ENCODE measurements at regions not wholly inside any gene's neighbourhood (a gene's known extent, or its start where the extent isn't known, plus 50 kb on each side); places are given as distances from the start of the nearest gene placed in this dataset.

DNA sequence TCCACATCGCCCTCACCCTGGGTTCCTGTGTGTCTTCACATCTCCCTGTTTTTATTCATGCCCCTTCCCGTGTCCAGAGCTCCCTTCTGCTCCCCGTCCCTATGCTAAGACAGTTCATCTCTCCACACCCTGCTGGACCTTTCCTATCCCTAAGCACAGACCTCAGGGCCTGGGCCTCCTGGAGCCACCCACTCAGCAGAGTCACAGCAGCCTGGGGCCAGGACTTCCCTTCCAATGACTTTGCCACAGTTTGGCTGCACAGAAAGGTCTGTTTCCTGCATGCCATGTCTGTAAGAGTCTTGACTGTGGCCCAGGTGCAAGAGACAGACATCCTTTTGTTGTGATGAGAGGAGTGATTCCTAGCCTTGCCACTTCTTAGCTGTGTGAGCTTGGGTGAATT lies 470.7 kb downstream of the TSHZ3 start:
- ATAC-seq: no peak
- TF ChIP-seq PPARA (CRISPR knock-in tag; IDR thresholded peaks at IDR 0.05; ENCODE audit: borderline replicate concordance) (no peak), OSR1 (CRISPR knock-in tag; IDR thresholded peaks at IDR 0.05) (no peak), CSDC2 (CRISPR knock-in tag; IDR thresholded peaks at IDR 0.05) (no peak), GLIS3 (CRISPR knock-in tag; IDR thresholded peaks at IDR 0.05) (no peak), TOX (CRISPR knock-in tag; IDR thresholded peaks at IDR 0.05; ENCODE audit: borderline replicate concordance) (no peak), ZFP30 (CRISPR knock-in tag; IDR thresholded peaks at IDR 0.05) (no peak), ARNTL (CRISPR knock-in tag; IDR thresholded peaks at IDR 0.05; ENCODE audit: borderline replicate concordance, low read depth) (no peak), ZNF8 (CRISPR knock-in tag; IDR thresholded peaks at IDR 0.05) (no peak), SNAI2 (CRISPR knock-in tag; IDR thresholded peaks at IDR 0.05) (no peak), TCF4 (CRISPR knock-in tag; IDR thresholded peaks at IDR 0.05; ENCODE audit: borderline replicate concordance) (no peak), ZNF565 (CRISPR knock-in tag; conservative IDR thresholded peaks at IDR 0.05; ENCODE audit: low read depth) (no peak), ESRRG (CRISPR knock-in tag; IDR thresholded peaks at IDR 0.05) (no peak)
- TF ChIP-seq, protein P1, sequence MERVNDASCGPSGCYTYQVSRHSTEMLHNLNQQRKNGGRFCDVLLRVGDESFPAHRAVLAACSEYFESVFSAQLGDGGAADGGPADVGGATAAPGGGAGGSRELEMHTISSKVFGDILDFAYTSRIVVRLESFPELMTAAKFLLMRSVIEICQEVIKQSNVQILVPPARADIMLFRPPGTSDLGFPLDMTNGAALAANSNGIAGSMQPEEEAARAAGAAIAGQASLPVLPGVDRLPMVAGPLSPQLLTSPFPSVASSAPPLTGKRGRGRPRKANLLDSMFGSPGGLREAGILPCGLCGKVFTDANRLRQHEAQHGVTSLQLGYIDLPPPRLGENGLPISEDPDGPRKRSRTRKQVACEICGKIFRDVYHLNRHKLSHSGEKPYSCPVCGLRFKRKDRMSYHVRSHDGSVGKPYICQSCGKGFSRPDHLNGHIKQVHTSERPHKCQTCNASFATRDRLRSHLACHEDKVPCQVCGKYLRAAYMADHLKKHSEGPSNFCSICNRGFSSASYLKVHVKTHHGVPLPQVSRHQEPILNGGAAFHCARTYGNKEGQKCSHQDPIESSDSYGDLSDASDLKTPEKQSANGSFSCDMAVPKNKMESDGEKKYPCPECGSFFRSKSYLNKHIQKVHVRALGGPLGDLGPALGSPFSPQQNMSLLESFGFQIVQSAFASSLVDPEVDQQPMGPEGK (CRISPR knock-in tag; IDR thresholded peaks at IDR 0.05; ENCODE audit: borderline replicate concordance): no peak
- TF ChIP-seq, protein P2, sequence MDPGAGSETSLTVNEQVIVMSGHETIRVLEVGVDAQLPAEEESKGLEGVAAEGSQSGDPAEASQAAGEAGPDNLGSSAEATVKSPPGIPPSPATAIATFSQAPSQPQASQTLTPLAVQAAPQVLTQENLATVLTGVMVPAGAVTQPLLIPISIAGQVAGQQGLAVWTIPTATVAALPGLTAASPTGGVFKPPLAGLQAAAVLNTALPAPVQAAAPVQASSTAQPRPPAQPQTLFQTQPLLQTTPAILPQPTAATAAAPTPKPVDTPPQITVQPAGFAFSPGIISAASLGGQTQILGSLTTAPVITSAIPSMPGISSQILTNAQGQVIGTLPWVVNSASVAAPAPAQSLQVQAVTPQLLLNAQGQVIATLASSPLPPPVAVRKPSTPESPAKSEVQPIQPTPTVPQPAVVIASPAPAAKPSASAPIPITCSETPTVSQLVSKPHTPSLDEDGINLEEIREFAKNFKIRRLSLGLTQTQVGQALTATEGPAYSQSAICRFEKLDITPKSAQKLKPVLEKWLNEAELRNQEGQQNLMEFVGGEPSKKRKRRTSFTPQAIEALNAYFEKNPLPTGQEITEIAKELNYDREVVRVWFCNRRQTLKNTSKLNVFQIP (CRISPR knock-in tag; IDR thresholded peaks at IDR 0.05; ENCODE audit: borderline replicate concordance, low read depth): no peak
- TF ChIP-seq, protein P3, sequence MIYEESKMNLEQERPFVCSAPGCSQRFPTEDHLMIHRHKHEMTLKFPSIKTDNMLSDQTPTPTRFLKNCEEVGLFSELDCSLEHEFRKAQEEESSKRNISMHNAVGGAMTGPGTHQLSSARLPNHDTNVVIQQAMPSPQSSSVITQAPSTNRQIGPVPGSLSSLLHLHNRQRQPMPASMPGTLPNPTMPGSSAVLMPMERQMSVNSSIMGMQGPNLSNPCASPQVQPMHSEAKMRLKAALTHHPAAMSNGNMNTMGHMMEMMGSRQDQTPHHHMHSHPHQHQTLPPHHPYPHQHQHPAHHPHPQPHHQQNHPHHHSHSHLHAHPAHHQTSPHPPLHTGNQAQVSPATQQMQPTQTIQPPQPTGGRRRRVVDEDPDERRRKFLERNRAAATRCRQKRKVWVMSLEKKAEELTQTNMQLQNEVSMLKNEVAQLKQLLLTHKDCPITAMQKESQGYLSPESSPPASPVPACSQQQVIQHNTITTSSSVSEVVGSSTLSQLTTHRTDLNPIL (CRISPR knock-in tag; IDR thresholded peaks at IDR 0.05; ENCODE audit: low read depth): no peak
- TF ChIP-seq, protein P4, sequence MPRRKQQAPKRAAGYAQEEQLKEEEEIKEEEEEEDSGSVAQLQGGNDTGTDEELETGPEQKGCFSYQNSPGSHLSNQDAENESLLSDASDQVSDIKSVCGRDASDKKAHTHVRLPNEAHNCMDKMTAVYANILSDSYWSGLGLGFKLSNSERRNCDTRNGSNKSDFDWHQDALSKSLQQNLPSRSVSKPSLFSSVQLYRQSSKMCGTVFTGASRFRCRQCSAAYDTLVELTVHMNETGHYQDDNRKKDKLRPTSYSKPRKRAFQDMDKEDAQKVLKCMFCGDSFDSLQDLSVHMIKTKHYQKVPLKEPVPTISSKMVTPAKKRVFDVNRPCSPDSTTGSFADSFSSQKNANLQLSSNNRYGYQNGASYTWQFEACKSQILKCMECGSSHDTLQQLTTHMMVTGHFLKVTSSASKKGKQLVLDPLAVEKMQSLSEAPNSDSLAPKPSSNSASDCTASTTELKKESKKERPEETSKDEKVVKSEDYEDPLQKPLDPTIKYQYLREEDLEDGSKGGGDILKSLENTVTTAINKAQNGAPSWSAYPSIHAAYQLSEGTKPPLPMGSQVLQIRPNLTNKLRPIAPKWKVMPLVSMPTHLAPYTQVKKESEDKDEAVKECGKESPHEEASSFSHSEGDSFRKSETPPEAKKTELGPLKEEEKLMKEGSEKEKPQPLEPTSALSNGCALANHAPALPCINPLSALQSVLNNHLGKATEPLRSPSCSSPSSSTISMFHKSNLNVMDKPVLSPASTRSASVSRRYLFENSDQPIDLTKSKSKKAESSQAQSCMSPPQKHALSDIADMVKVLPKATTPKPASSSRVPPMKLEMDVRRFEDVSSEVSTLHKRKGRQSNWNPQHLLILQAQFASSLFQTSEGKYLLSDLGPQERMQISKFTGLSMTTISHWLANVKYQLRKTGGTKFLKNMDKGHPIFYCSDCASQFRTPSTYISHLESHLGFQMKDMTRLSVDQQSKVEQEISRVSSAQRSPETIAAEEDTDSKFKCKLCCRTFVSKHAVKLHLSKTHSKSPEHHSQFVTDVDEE (CRISPR knock-in tag; IDR thresholded peaks at IDR 0.05): no peak

DNA sequence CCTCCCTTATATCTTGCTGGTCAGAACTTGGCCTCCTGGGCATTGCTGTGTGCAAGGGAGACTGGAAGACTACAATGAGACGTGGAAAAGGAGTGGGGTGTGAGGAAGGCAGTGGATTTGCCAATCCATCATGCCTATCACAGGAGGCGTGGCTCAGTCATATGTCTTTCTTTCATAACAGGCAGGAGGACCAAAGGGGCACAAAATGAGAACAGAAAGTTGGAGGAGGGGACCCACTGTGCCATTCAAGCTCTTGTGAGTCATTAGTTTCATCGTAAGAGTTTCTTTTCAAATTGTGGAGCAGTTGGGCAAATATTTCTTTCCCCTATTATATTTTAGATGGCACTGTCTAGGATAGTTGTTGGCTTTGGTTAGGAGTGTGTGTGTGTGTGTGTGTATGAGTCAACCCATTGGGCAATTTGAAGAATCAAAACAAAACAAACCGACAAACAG lies 471.5 kb downstream of the TSHZ3 start:
- TF ChIP-seq ZNF70 (CRISPR knock-in tag; IDR thresholded peaks at IDR 0.05): no peak
- TF ChIP-seq, protein P2 (CRISPR knock-in tag; IDR thresholded peaks at IDR 0.05; ENCODE audit: borderline replicate concordance, low read depth): no peak
- TF ChIP-seq TOX (CRISPR knock-in tag; IDR thresholded peaks at IDR 0.05; ENCODE audit: borderline replicate concordance): no peak
- no peak for TF ChIP-seq ISL1 (CRISPR knock-in tag; IDR thresholded peaks at IDR 0.05)
- TF ChIP-seq, protein P5, sequence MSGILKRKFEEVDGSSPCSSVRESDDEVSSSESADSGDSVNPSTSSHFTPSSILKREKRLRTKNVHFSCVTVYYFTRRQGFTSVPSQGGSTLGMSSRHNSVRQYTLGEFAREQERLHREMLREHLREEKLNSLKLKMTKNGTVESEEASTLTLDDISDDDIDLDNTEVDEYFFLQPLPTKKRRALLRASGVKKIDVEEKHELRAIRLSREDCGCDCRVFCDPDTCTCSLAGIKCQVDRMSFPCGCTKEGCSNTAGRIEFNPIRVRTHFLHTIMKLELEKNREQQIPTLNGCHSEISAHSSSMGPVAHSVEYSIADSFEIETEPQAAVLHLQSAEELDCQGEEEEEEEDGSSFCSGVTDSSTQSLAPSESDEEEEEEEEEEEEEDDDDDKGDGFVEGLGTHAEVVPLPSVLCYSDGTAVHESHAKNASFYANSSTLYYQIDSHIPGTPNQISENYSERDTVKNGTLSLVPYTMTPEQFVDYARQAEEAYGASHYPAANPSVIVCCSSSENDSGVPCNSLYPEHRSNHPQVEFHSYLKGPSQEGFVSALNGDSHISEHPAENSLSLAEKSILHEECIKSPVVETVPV (CRISPR knock-in tag; IDR thresholded peaks at IDR 0.05): no peak
- no peak for TF ChIP-seq ZC3H10 (CRISPR knock-in tag; IDR thresholded peaks at IDR 0.05)
- no peak for TF ChIP-seq ZNF8 (CRISPR knock-in tag; IDR thresholded peaks at IDR 0.05)
- no peak for TF ChIP-seq SNAI2 (CRISPR knock-in tag; IDR thresholded peaks at IDR 0.05)
- TF ChIP-seq OSR1 (CRISPR knock-in tag; IDR thresholded peaks at IDR 0.05): no peak
- TF ChIP-seq, protein P4 (CRISPR knock-in tag; IDR thresholded peaks at IDR 0.05): no peak
- ATAC-seq: no peak

All from SK-N-SH treated with all-trans-retinoic acid at 6 μM for 48 hours (cell line).